HG03457 (cell line): ENCODE measurements at regions not wholly inside any gene's neighbourhood (a gene's known extent, or its start where the extent isn't known, plus 50 kb on each side); places are given as distances from the start of the nearest gene placed in this dataset.

Experiments used
- ATAC-seq: cut with Tn5 transposase; IDR thresholded peaks from one replicate; pipeline ENCODE4 v1.9.1; 2021; ENCODE audit warnings: moderate number of reproducible peaks; ENCODE audit not compliant: unreplicated experiment

- ATAC-seq = no peak
These were observed 168.5 kb downstream of the SUCLG1 start for GRCh38 chr2:84290537-84290936.

- no peak for ATAC-seq
These were observed 170.8 kb downstream of the SUCLG1 start for GRCh38 chr2:84288293-84288692.

- ATAC-seq = no peak
These were observed 172.2 kb downstream of the SUCLG1 start for GRCh38 chr2:84286878-84287277.

- no peak for ATAC-seq
These were observed 173.9 kb downstream of the SUCLG1 start for GRCh38 chr2:84285056-84285747.

DNA sequence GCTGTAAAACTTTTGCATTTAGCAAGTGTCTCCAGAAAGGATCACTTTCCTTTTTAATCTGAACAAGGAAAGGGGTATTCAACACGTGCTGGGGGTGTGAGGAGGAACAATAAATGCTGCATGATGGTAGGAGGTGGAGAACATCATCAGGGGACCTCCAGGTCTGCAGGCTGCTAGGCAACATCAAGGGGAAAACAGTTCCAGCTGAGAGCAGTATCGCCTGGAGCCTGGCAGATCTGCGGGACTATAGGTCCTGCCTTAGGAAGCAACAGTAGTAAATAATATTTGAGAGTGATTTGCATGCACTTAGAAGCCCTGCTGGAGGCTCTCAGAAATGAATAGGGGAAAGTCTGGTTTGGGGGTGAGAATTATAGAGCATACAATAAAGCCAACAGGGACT, 175.6 kb downstream of the SUCLG1 start:
- ATAC-seq = no peak

DNA sequence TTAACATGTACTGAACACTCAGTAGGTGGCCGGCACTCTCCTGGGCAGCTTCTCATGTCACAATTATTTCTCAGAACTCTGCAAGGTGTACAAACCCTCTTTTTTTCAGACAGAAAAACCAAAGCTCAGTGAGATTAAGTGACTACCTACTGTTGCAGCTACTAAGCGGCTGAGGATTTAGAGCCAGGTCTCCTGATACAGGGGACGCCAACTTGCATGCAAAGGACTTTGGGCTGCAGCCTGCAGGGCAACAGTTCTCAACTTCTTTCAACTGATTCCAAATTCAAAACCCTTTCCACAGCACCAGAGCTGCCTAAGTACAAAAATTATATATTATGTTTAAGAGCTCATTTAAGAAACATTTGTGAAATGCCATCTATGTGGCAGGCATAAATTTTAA, 177.6 kb downstream of the SUCLG1 start:
- no peak for ATAC-seq

GRCh38 chr2:84280873-84281272, 178.2 kb downstream of the SUCLG1 start:
- ATAC-seq = no peak

DNA sequence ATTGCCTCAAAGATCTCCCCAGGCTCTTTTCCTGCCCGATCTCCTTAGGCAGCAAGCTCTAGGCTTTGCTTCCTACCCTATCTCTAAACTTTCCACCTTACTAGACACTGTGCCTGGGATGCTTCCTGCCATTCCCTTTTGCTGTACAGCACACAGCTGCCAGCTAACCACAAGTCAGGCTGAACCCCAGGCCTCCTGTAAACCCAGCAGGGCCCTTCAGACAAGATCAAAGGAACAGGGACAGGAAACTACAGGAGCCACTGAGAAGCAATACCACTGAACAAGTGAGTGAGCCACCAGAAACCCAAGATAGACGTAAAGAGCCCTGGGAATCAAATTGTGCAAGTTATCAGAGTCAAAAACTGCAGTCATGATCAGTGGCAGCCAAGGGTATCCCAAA, 180.7 kb downstream of the SUCLG1 start:
- no peak for ATAC-seq

DNA sequence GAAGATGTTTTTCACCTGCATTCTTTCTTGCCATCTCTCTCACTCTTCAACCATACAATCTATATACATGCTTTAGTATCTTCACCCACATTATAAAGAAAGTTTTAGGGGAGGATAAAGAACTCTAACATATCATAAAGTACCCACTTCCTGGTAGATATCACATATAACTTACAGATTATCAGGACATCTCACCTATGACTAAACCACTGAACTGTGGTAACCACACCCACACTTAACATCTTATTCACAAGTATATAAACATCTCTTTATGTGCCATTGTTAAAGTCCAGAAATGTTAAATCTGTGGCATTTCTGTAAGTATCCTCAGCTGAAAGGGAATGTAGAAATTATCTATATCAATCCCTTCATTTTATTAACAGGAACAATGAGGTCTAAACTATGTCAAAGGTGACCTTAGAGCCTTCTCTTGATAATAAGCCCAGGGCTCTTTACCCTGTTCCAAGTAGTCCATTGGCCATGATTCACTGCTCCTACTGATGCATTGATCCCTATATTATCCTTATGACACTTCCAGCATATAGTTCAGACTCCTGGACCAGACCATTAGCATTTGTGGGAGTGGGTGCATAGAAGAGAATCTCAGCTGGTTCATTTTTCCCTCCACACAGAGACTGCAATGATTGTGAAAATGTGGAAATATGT, 182.4 kb downstream of the SUCLG1 start:
- no peak for ATAC-seq

- ATAC-seq = no peak
These were observed 185.7 kb downstream of the SUCLG1 start for GRCh38 chr2:84273406-84273805.

GRCh38 chr2:84271977-84272376, 187.1 kb downstream of the SUCLG1 start:
- no peak for ATAC-seq

DNA sequence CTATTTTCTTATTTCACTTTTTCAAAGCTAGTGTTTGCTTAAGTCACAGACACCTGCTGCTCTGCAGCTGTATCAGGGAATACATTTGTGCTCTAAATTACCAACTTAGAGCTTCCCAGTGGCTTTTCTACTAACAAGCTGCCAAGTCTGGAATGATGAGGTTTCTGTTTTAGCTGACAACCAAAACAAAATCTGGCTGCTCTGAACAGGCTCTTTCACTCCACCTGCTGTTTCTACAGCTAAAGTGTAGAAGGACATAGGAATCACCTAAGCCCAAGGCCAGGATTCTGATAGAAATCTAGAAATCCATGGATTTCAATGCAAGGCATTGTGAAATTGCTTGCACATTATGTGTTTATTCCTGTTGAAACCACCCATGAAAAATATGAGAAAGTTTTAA, 201.2 kb downstream of the SUCLG1 start:
- ATAC-seq = no peak

- no peak for ATAC-seq
These were observed 207.3 kb downstream of the SUCLG1 start for GRCh38 chr2:84251651-84252302.

DNA sequence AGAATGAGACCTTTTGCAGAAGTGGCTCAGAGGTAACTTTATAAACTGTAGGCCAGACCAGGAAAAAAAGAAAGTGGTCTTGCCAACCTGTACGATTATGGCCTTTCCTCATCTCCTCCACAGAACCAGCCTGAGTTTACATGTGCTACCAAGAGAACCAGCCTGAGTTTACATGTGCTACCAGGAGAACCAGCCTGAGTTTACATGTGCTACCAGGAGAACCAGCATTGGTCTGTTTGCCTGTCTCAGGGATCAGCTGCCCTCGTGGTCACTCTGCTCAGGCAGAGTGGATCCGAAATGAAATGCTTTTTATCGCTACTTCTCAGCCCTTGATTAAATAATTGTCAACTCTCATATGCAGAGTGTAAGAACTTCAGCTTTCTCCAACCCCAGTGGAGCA, 209.9 kb downstream of the SUCLG1 start:
- ATAC-seq = no peak

- no peak for ATAC-seq
These were observed 211.5 kb downstream of the SUCLG1 start for GRCh38 chr2:84247532-84247931.

DNA sequence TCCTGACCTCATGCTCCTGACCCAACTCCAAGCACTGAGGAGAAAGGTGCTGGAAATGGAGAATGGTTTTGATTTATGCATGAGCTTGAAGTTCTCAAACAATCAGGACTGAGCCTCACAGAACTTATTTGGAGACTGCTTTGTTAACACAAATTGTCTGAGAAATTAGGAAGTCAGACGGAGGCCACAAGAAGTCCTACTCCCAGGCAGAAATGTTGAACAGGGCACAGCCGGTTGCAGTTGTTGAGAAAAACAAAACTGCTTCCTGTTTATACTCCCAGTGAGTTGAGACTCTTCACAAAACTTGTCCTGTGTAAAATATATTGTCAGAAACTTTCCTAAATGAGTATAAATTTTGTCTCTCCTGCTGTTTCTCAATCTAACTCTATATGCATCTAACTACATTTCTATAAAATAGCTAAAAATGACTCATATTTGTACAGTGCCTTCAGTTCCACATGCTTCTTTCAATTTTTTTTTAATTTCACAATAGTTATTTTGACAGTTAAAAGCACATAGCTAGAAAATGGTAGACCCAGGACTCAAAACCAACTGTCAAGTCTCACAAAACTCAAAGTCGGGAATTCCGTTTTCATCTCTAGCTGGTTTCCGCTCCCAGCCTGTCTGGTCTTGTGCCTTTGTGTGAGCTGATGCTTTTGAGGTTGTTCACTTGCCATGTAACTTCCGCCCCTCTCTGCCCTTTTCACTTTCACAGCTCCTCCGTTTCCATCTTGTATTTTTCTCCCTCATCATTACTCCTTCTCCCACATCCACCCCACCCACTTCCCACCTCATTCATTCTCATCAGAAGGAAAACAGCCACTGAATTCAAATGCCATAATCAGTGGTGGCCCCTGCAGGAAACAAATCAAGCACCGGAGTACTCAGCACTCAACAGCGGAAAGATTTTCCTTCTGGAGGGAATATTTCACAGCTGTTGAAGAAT, 215.0 kb downstream of the SUCLG1 start:
- no peak for ATAC-seq

DNA sequence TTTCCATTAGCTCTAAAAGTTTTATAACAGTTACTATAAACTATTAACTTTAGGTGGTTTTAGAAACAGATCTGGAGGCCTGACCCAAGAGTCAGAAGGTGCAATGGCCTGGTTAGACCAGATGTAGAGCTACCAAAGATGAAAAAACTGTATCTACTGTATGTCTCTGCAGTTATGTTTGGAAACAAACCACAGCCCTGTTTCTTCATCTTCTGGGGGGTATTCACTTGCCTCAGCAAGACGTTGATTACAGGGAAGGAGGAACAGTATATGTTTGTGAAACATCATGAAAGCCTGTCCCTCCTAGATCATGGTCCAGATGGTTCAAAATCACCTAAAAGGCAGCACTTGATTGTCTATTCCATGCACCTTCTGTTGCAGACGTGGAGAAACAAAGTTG, 220.2 kb downstream of the SUCLG1 start:
- ATAC-seq = no peak

DNA sequence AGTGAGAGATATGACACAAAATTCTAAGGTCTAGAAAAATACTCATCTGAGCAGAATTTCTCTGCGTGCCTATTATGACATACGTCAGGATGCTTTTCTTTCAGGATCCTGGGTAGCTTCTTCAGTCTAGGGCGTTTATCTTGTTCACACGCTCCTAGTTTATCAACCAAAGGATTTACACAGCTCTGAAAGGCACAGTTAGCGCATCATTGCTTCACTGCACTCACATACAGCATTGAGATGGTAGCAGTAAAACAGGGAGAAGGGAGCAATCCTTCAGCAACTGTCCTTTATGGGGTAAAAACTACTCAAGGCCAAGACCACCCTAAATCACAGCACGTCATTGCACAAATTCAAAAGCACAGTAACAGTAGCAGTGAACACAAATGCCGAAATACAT, 222.8 kb downstream of the SUCLG1 start:
- no peak for ATAC-seq

DNA sequence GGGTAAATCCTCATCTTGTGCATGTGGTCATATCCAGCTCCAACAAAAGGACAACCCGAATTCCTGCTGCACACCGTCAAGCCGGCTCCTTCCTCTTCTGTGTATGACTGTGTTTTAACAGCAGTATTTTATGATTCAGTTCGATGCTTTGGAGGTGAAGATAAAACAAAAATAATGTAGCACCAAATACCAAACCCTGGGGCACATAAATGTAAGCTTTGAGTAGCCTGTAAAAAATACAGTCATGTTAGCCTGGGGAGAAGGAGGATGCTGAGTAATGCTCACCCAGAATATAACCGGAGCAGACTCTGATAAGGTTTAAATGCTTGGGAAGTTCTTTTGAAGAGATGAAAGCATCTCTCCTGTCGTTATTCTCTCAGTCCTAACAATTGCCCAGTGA, 225.0 kb downstream of the SUCLG1 start:
- no peak for ATAC-seq

GRCh38 chr2:84231478-84231877, 227.6 kb downstream of the SUCLG1 start:
- no peak for ATAC-seq

GRCh38 chr2:84224121-84224520, 235.0 kb downstream of the SUCLG1 start:
- no peak for ATAC-seq
